ENCODE measurements at regions not wholly inside any gene's neighbourhood (a gene's known extent, or its start where the extent isn't known, plus 50 kb on each side); places are given as distances from the start of the nearest gene placed in this dataset.

DNA sequence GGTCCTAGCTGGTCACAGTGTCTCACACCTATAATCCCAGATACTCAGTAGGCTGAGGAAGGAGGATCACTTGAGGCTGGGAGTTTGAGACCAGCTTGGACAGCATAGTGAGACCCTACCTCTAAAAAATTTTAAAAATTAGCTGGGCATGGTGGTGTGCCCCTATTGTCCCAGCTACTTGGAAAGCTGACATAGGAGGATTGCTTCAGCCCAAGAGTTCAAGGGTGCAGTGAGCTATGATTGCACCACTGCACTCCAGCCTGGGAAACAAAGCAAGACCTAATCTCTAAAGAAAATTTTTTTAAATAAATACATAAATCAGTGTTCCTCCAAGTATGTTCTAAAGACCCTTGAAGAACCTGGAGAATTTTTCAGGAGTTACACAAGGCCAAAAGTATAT is 50.6 kb upstream of the GNAO1 start:
- no peaks in the 10 kb centered on the region for H3K36me3 Mint-ChIP-seq
- no peak overlapping the region for H3K4me3 Mint-ChIP-seq
- peaks cover 2% of the 10 kb centered on the region for H3K27me3 Mint-ChIP-seq (ENCODE audit: low read depth)
- no peaks in the 10 kb centered on the region for H3K4me1 Mint-ChIP-seq
- no peak overlapping the region for H3K27ac Mint-ChIP-seq
- TF ChIP-seq, protein P1, sequence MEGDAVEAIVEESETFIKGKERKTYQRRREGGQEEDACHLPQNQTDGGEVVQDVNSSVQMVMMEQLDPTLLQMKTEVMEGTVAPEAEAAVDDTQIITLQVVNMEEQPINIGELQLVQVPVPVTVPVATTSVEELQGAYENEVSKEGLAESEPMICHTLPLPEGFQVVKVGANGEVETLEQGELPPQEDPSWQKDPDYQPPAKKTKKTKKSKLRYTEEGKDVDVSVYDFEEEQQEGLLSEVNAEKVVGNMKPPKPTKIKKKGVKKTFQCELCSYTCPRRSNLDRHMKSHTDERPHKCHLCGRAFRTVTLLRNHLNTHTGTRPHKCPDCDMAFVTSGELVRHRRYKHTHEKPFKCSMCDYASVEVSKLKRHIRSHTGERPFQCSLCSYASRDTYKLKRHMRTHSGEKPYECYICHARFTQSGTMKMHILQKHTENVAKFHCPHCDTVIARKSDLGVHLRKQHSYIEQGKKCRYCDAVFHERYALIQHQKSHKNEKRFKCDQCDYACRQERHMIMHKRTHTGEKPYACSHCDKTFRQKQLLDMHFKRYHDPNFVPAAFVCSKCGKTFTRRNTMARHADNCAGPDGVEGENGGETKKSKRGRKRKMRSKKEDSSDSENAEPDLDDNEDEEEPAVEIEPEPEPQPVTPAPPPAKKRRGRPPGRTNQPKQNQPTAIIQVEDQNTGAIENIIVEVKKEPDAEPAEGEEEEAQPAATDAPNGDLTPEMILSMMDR (IDR thresholded peaks at IDR 0.05; ENCODE audit: unreplicated experiment) = no peak
- peaks cover 7% of the 10 kb centered on the region for H3K9me3 Mint-ChIP-seq
- no peak for DNase-seq (ENCODE audit: low spot score in 2 of 2, unreplicated experiment in 2 of 2)

DNA sequence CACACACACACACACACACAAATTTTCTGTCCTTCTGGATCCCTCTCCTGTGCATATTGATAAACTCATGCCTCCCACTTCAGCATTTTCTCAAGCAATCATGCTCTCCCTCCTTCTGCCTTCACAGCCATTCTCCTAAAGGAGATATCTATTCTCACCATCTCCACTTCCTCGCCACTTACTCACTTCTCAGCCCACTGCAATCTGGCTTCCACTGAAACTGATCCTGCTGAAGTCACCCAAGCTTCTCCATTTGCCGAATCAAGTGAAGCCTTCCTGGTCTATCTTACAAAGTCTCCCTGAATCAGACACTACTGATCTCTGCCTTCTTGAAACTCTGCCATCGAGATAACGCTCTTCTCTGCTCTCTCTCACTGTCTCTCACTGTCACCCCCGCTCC is 54.0 kb upstream of the GNAO1 start:
- Mint-ChIP-seq H3K36me3 (no peaks in the 10 kb centered on the region), H3K4me1 (no peaks in the 10 kb centered on the region), H3K27ac (no peak overlapping the region), H3K9me3 (peaks cover 7% of the 10 kb centered on the region), H3K27me3 (ENCODE audit: low read depth) (peaks cover 4% of the 10 kb centered on the region), H3K4me3 (no peak overlapping the region)
- TF ChIP-seq, protein P1 (IDR thresholded peaks at IDR 0.05; ENCODE audit: unreplicated experiment) = no peak
- DNase-seq (ENCODE audit: low spot score in 2 of 2, unreplicated experiment in 2 of 2) = no peak

DNA sequence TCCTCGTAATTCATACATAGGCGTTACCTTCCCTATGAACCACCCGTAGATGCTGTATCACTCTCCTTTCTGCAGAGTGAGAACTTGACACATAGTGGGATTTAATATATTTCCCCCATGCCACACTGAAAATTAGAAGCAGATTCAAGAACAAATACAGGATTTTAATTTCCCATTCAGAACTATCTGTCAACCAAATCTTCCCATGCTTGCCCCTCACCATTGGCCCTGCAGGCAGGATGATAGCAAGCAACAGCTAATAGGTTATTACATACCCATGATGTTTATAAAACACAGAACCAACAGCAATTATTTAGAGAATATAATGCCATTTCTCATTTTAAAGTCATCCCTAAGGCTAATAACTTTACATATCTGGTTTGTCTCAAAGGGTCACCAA is 55.0 kb upstream of the GNAO1 start:
- Mint-ChIP-seq H3K4me3 (no peak overlapping the region), H3K9me3 (peaks cover 6% of the 10 kb centered on the region), H3K4me1 (no peaks in the 10 kb centered on the region), H3K27ac (no peak overlapping the region), H3K27me3 (ENCODE audit: low read depth) (peaks cover 13% of the 10 kb centered on the region), H3K36me3 (no peaks in the 10 kb centered on the region)
- no peak for DNase-seq (ENCODE audit: low spot score in 2 of 2, unreplicated experiment in 2 of 2)
- TF ChIP-seq, protein P1 (IDR thresholded peaks at IDR 0.05; ENCODE audit: unreplicated experiment) = no peak

DNA sequence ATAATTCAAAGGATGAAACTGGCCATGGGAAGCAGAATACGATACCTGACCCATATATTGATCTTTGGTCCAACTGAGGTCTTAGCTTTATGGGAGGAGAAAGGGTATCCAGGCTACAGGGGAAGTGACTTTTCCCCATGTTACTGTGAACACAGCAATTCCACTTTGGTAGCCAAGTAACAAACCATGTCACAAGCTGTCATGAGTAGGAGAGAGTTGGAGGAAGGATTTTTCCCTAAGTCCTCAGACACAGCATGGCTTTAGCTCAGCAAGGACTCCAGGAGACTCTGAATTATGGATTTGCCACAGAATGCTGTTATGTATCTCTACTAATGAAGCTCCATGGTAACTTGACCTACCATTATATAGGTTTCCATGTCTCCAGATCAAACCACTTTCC is 56.5 kb upstream of the GNAO1 start:
- no peak for DNase-seq (ENCODE audit: low spot score in 2 of 2, unreplicated experiment in 2 of 2)
- peaks cover 24% of the 10 kb centered on the region for H3K27me3 Mint-ChIP-seq (ENCODE audit: low read depth)
- no peak overlapping the region for H3K4me3 Mint-ChIP-seq
- no peaks in the 10 kb centered on the region for H3K36me3 Mint-ChIP-seq
- H3K27ac Mint-ChIP-seq = no peak overlapping the region
- TF ChIP-seq, protein P1 (IDR thresholded peaks at IDR 0.05; ENCODE audit: unreplicated experiment) = no peak
- H3K4me1 Mint-ChIP-seq = no peaks in the 10 kb centered on the region
- H3K9me3 Mint-ChIP-seq = peaks cover 8% of the 10 kb centered on the region

DNA sequence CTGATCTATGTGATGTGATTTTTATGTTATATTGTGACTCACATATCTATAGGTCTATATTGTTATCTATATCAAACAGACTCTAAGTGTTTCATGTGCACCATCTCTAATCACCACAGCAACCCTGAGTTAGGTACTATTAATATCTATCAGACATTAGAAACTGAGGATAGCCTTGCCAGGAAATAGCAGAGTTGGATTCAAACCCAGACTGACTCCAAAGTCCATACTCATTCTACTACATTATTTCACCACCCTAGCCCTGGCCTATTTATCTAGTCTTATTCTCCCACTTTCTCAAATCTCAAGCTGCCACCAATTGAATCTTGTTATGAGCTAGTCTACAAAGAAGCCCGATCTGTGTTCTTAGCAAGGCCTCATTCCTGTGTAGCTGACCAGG is 65.4 kb upstream of the GNAO1 start:
- H3K4me3 Mint-ChIP-seq = no peak overlapping the region
- H3K27ac Mint-ChIP-seq = no peak overlapping the region
- H3K36me3 Mint-ChIP-seq = no peaks in the 10 kb centered on the region
- no peak for DNase-seq (ENCODE audit: low spot score in 2 of 2, unreplicated experiment in 2 of 2)
- H3K4me1 Mint-ChIP-seq = peaks cover 13% of the 10 kb centered on the region
- TF ChIP-seq, protein P1 (IDR thresholded peaks at IDR 0.05; ENCODE audit: unreplicated experiment) = no peak
- peaks cover 16% of the 10 kb centered on the region for H3K27me3 Mint-ChIP-seq (ENCODE audit: low read depth)
- H3K9me3 Mint-ChIP-seq = peaks cover 4% of the 10 kb centered on the region

DNA sequence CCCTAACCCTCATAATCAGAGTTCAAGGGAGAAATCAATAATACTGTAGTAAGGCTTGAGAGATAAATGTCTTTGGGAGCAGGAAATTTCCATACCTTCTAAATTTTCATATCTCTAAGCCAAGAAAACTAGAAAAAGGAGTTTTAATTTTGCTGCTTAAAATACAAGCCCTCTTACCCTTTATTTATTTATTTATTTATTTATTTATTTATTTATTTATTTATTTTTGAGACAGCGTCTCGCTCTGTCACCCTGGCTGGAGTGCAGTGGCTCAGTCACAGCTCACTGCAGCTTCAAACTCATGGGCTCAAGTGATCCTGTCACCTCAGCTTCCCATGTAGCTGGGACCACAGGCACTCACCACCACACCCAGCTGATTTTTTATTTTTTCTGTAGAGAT is 69.0 kb upstream of the GNAO1 start:
- no peaks in the 10 kb centered on the region for H3K9me3 Mint-ChIP-seq
- H3K27me3 Mint-ChIP-seq (ENCODE audit: low read depth) = peaks cover 4% of the 10 kb centered on the region
- H3K4me1 Mint-ChIP-seq = peaks cover 25% of the 10 kb centered on the region
- no peak overlapping the region for H3K27ac Mint-ChIP-seq
- no peak overlapping the region for H3K4me3 Mint-ChIP-seq
- H3K36me3 Mint-ChIP-seq = no peaks in the 10 kb centered on the region
- no peak for DNase-seq (ENCODE audit: low spot score in 2 of 2, unreplicated experiment in 2 of 2)
- TF ChIP-seq, protein P1 (IDR thresholded peaks at IDR 0.05; ENCODE audit: unreplicated experiment) = no peak
